Fibroblast of lung (primary cell): ENCODE measurements at regions not wholly inside any gene's neighbourhood (a gene's known extent, or its start where the extent isn't known, plus 50 kb on each side); places are given as distances from the start of the nearest gene placed in this dataset.

ENCODE experiments used
- DNase-seq, 2 donors: peaks; one replicate each; pipeline versions ENCODE4 v3.0.0 to v3.0.0-alpha.2; 2010; ENCODE audit warnings: low read depth in 2 of 2
- H2AFZ ChIP-seq: 2 replicates; pipeline ENCODE4 v1.5.1; 2012; ENCODE audit warnings: low read length, control low read depth, inconsistent platforms
- H3K27ac ChIP-seq: 2 replicates; pipeline ENCODE4 v1.5.1; 2011; ENCODE audit warnings: low read length, control low read depth; ENCODE audit not compliant: insufficient read depth
- H3K27me3 ChIP-seq: 2 replicates; pipeline ENCODE4 v1.5.1; 2011; ENCODE audit warnings: mild to moderate bottlenecking, low read length; ENCODE audit not compliant: control insufficient read depth, insufficient read depth
- H3K36me3 ChIP-seq: 2 replicates; pipeline ENCODE4 v1.5.1; 2011; ENCODE audit warnings: low read length; ENCODE audit not compliant: control insufficient read depth, insufficient read depth
- H3K4me1 ChIP-seq: 2 replicates; pipeline ENCODE4 v1.5.1; 2011; ENCODE audit warnings: low read length; ENCODE audit not compliant: control insufficient read depth, insufficient read depth; ENCODE audit errors: extremely low read depth
- H3K4me2 ChIP-seq: 2 replicates; pipeline ENCODE4 v1.5.1; 2011; ENCODE audit warnings: low read length, control low read depth; ENCODE audit not compliant: insufficient read depth; ENCODE audit errors: extremely low read depth
- H3K4me3 ChIP-seq, 4 experiments: fragments of 200-600 bp in 1 of 4; sonication (generic) in 1 of 4; replicated peaks in 1 of 4; 2 replicates each; pipeline ENCODE4 v1.5.1; 2011 to 2016; ENCODE audit warnings: low read length in 4 of 4, low read depth in 3 of 4, mild to moderate bottlenecking in 3 of 4, control low read depth in 2 of 4, inconsistent platforms in 1 of 4, mixed read lengths in 1 of 4; ENCODE audit not compliant: insufficient read depth in 1 of 4; ENCODE audit errors: control extremely low read depth in 1 of 4
- H3K79me2 ChIP-seq: 2 replicates; pipeline ENCODE4 v1.5.1; 2012; ENCODE audit warnings: mild to moderate bottlenecking, low read length, inconsistent platforms; ENCODE audit not compliant: control insufficient read depth, insufficient read depth
- H3K9ac ChIP-seq: 2 replicates; pipeline ENCODE4 v1.5.1; 2011; ENCODE audit warnings: mild to moderate bottlenecking, low read length, control low read depth; ENCODE audit not compliant: insufficient read depth
- H3K9me3 ChIP-seq: 2 replicates; pipeline ENCODE4 v1.5.1; 2012; ENCODE audit warnings: low read depth, low read length; ENCODE audit not compliant: control insufficient read depth, insufficient read depth
- H4K20me1 ChIP-seq: 2 replicates; pipeline ENCODE4 v1.5.1; 2011; ENCODE audit warnings: low read length; ENCODE audit not compliant: control insufficient read depth, insufficient read depth; ENCODE audit errors: extremely low read depth
- EZH2 ChIP-seq: IDR thresholded peaks from 2 replicates; pipeline ENCODE4 v1.5.1; 2012; ENCODE audit warnings: low read length, control low read depth, mild to moderate bottlenecking; ENCODE audit errors: missing control alignments
- TF ChIP-seq, protein P1 (sequence below), 2 donors: IDR thresholded peaks in 1 of 2; conservative IDR thresholded peaks in 1 of 2; 1 replicate in 1 of 2; 2 replicates in 1 of 2; pipeline ENCODE4 v1.5.1; 2011 to 2012; ENCODE audit warnings: low read length in 2 of 2, control low read depth in 1 of 2, inconsistent platforms in 1 of 2, low read depth in 1 of 2, mild to moderate bottlenecking in 1 of 2

DNA sequence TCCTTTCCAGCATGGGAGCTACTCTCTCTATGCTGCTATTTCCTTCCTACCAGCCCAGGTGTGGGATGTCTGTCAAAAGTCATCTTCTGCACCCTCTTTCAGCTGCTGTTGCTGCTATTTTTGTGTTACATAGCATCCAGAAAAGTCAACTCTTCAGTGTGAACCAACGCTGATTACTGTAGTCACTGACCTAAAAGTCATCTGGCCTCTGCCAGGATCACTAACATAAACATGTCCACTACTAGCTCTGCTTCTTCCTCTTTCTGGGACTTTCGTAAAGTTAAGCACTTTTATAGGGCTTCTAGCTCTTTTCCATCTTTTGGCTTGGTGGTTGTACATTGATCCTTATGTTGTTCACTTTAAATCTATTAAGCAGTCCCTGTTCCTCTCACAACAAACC is 90.2 kb upstream of the CARD18 start:
- DNase-seq: peak in 1 of 2 donors; percentile 57
- no peak overlapping the region for H3K9ac ChIP-seq
- no peaks in the 10 kb centered on the region for H3K9me3 ChIP-seq
- peaks cover 3% of the 10 kb centered on the region for H3K4me1 ChIP-seq
- H2AFZ ChIP-seq: no peak overlapping the region
- no peaks in the 10 kb centered on the region for H3K79me2 ChIP-seq
- H3K4me3 ChIP-seq: no peak overlapping the region
- no peak for TF ChIP-seq EZH2
- TF ChIP-seq, protein P1, sequence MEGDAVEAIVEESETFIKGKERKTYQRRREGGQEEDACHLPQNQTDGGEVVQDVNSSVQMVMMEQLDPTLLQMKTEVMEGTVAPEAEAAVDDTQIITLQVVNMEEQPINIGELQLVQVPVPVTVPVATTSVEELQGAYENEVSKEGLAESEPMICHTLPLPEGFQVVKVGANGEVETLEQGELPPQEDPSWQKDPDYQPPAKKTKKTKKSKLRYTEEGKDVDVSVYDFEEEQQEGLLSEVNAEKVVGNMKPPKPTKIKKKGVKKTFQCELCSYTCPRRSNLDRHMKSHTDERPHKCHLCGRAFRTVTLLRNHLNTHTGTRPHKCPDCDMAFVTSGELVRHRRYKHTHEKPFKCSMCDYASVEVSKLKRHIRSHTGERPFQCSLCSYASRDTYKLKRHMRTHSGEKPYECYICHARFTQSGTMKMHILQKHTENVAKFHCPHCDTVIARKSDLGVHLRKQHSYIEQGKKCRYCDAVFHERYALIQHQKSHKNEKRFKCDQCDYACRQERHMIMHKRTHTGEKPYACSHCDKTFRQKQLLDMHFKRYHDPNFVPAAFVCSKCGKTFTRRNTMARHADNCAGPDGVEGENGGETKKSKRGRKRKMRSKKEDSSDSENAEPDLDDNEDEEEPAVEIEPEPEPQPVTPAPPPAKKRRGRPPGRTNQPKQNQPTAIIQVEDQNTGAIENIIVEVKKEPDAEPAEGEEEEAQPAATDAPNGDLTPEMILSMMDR (conservative IDR thresholded peaks at IDR 0.05 in 1 of 2, IDR thresholded peaks at IDR 0.05 in 1 of 2; ENCODE audit: low read depth in 1 of 2, low read length in 2 of 2): no peak
- no peaks in the 10 kb centered on the region for H4K20me1 ChIP-seq
- no peak overlapping the region for H3K27ac ChIP-seq
- H3K27me3 ChIP-seq: no peaks in the 10 kb centered on the region
- peak overlapping the region; percentile 39 for H3K4me2 ChIP-seq
- H3K36me3 ChIP-seq: no peaks in the 10 kb centered on the region

DNA sequence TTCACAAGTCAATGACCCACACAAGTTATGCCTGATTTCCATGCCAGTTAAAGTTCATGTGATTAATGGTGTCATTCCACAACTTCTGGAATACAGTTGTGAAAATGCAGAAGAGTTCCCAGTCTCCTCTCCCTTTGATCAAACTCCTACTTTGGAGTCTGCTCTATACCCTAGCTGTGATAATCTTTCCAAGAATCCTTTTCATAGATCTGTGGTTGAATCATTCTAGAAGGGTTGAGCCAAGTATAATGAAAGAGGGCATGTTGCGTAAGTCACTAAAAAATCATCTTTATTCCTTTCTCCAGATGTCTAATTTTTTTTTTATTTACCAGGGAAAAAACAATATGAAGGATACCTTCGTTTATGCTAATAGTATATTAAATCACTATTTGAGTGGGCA is 89.7 kb upstream of the CARD18 start:
- Histone ChIP-seq H4K20me1 (no peaks in the 10 kb centered on the region), H3K27me3 (no peaks in the 10 kb centered on the region), H3K79me2 (no peaks in the 10 kb centered on the region), H3K36me3 (no peaks in the 10 kb centered on the region), H3K4me2 (no peak overlapping the region), H3K9ac (no peak overlapping the region), H3K4me1 (peaks cover 3% of the 10 kb centered on the region), H3K9me3 (no peaks in the 10 kb centered on the region), H3K27ac (no peak overlapping the region), H3K4me3 (no peak overlapping the region), H2AFZ (no peak overlapping the region)
- TF ChIP-seq, protein P1 (conservative IDR thresholded peaks at IDR 0.05 in 1 of 2, IDR thresholded peaks at IDR 0.05 in 1 of 2; ENCODE audit: low read depth in 1 of 2, low read length in 2 of 2): no peak
- TF ChIP-seq EZH2: no peak
- peak; percentile 72 to 87 for DNase-seq

DNA sequence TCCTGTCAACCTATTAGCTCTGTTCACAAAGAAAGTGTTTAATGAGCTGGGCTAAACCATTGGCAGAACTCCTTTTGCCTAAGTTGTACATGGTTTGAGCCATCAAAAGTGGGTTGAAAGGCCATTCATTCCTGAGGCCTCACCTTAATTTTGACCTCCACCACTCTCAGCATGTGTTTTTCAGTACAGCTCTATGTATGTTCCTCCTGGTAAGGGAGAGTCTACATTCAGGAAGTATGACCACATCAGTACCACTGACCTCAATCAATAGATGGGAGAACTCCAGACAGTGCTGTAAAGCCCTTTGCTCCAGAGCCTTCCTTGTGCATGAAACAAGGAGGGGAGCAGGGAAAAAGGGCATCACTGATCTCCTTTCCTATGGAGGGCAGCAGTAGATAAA is 87.8 kb upstream of the CARD18 start:
- Histone ChIP-seq H3K4me1 (peaks cover 3% of the 10 kb centered on the region), H3K36me3 (no peaks in the 10 kb centered on the region), H2AFZ (no peak overlapping the region), H3K4me2 (no peak overlapping the region), H3K79me2 (no peaks in the 10 kb centered on the region), H4K20me1 (no peaks in the 10 kb centered on the region), H3K27ac (no peak overlapping the region), H3K9me3 (no peaks in the 10 kb centered on the region), H3K9ac (no peak overlapping the region), H3K4me3 (no peak overlapping the region), H3K27me3 (no peaks in the 10 kb centered on the region)
- DNase-seq: no peak
- TF ChIP-seq, protein P1 (conservative IDR thresholded peaks at IDR 0.05 in 1 of 2, IDR thresholded peaks at IDR 0.05 in 1 of 2; ENCODE audit: low read depth in 1 of 2, low read length in 2 of 2): no peak
- TF ChIP-seq EZH2: no peak
